Middle frontal gyrus (tissue), 1 donor: ENCODE measurements at regions not wholly inside any gene's neighbourhood (a gene's known extent, or its start where the extent isn't known, plus 50 kb on each side); places are given as distances from the start of the nearest gene placed in this dataset.

Experiments
- DNase-seq: peaks from one replicate; pipeline ENCODE4 v3.0.0-alpha.2; 2015; ENCODE audit warnings: low spot score; ENCODE audit errors: extremely low spot score

- no peak for DNase-seq
Observed at GRCh38 chr9:119836036-119836435, 466.8 kb upstream of the BRINP1 start.

GRCh38 chr9:119834064-119834620 is 464.9 kb upstream of the BRINP1 start:
- DNase-seq = no peak

- no peak for DNase-seq
Observed at GRCh38 chr9:119831309-119831708, 462.1 kb upstream of the BRINP1 start.

GRCh38 chr9:119829748-119830147 is 460.5 kb upstream of the BRINP1 start:
- DNase-seq = no peak

GRCh38 chr9:119829186-119829585 is 460.0 kb upstream of the BRINP1 start:
- DNase-seq = no peak

GRCh38 chr9:119827526-119827925 is 458.3 kb upstream of the BRINP1 start:
- DNase-seq = no peak

- no peak for DNase-seq
Observed at GRCh38 chr9:119827126-119827525, 457.9 kb upstream of the BRINP1 start.

GRCh38 chr9:119818726-119819435 is 449.6 kb upstream of the BRINP1 start:
- DNase-seq = no peak

- no peak for DNase-seq
Observed at GRCh38 chr9:119810645-119811429, 441.6 kb upstream of the BRINP1 start.

- no peak for DNase-seq
Observed at GRCh38 chr9:119803679-119804078, 434.4 kb upstream of the BRINP1 start.

GRCh38 chr9:119802621-119803020 is 433.4 kb upstream of the BRINP1 start:
- peak; percentile 48 for DNase-seq

GRCh38 chr9:119802133-119802532 is 432.9 kb upstream of the BRINP1 start:
- no peak for DNase-seq

GRCh38 chr9:119801311-119801710 is 432.1 kb upstream of the BRINP1 start:
- DNase-seq = no peak

GRCh38 chr9:119795395-119795794 is 426.2 kb upstream of the BRINP1 start:
- no peak for DNase-seq

- DNase-seq = no peak
Observed at GRCh38 chr9:119794836-119795235, 425.6 kb upstream of the BRINP1 start.

GRCh38 chr9:119793218-119793617 is 424.0 kb upstream of the BRINP1 start:
- peak; percentile 47 for DNase-seq

GRCh38 chr9:119792242-119792641 is 423.0 kb upstream of the BRINP1 start:
- DNase-seq = no peak

- DNase-seq = no peak
Observed at GRCh38 chr9:119789987-119790386, 420.8 kb upstream of the BRINP1 start.

- DNase-seq = peak; percentile 24
Observed at GRCh38 chr9:119788921-119789320, 419.7 kb upstream of the BRINP1 start.

- DNase-seq = no peak
Observed at GRCh38 chr9:119781886-119782285, 412.7 kb upstream of the BRINP1 start.

GRCh38 chr9:119775410-119775809 is 406.2 kb upstream of the BRINP1 start:
- no peak for DNase-seq

- no peak for DNase-seq
Observed at GRCh38 chr9:119773823-119774222, 404.6 kb upstream of the BRINP1 start.
